Fibroblast of pulmonary artery (primary cell): ENCODE measurements at regions not wholly inside any gene's neighbourhood (a gene's known extent, or its start where the extent isn't known, plus 50 kb on each side); places are given as distances from the start of the nearest gene placed in this dataset.

Experiments used
- DNase-seq: peaks from one replicate; pipeline ENCODE4 v3.0.0-alpha.2; 2010; ENCODE audit warnings: low read depth
- H3K4me3 ChIP-seq: replicated peaks from 2 replicates; pipeline ENCODE4 v1.5.1; 2011; ENCODE audit warnings: low read depth, mild to moderate bottlenecking, control low read depth, low read length, moderate library complexity
- TF ChIP-seq, protein P1 (sequence below): IDR thresholded peaks from 2 replicates; pipeline ENCODE4 v1.5.1; 2011; ENCODE audit warnings: mild to moderate bottlenecking, control low read depth, low read length, inconsistent platforms; ENCODE audit errors: missing control alignments

DNA sequence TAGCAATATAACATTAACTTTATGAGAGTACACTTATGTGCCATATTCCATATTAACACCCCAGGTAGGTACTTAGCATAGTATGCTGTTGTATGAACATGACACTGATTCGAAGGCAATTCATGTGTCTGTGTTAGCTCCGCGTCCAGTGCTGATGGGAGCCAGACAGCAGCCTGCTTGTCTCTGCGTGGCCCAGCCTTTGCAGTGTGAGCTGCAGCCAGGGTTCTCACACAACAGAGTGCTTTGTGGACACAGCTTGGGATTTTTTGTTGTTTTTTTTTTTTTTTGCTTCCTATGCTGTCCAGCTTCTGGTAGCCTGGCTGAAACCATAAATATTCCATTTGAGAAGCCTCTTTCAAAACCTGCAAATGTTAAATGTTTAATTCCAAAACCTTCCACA lies 350.9 kb downstream of the SMOC2 start:
- no peak overlapping the region for H3K4me3 ChIP-seq
- no peak for DNase-seq
- TF ChIP-seq, protein P1, sequence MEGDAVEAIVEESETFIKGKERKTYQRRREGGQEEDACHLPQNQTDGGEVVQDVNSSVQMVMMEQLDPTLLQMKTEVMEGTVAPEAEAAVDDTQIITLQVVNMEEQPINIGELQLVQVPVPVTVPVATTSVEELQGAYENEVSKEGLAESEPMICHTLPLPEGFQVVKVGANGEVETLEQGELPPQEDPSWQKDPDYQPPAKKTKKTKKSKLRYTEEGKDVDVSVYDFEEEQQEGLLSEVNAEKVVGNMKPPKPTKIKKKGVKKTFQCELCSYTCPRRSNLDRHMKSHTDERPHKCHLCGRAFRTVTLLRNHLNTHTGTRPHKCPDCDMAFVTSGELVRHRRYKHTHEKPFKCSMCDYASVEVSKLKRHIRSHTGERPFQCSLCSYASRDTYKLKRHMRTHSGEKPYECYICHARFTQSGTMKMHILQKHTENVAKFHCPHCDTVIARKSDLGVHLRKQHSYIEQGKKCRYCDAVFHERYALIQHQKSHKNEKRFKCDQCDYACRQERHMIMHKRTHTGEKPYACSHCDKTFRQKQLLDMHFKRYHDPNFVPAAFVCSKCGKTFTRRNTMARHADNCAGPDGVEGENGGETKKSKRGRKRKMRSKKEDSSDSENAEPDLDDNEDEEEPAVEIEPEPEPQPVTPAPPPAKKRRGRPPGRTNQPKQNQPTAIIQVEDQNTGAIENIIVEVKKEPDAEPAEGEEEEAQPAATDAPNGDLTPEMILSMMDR = no peak

- TF ChIP-seq, protein P1 = no peak
- DNase-seq = no peak
- no peak overlapping the region for H3K4me3 ChIP-seq
Observed at GRCh38 chr6:168789699-168790098, 348.7 kb downstream of the SMOC2 start.

- TF ChIP-seq, protein P1 = no peak
- H3K4me3 ChIP-seq = no peak overlapping the region
- DNase-seq = no peak
Observed at GRCh38 chr6:168785720-168786511, 344.9 kb downstream of the SMOC2 start.

GRCh38 chr6:168784426-168784825 lies 343.4 kb downstream of the SMOC2 start:
- TF ChIP-seq, protein P1 = no peak
- H3K4me3 ChIP-seq = no peak overlapping the region
- no peak for DNase-seq

GRCh38 chr6:168783720-168784119 lies 342.7 kb downstream of the SMOC2 start:
- TF ChIP-seq, protein P1 = no peak
- H3K4me3 ChIP-seq = no peak overlapping the region
- DNase-seq = no peak

- TF ChIP-seq, protein P1 = no peak
- DNase-seq = no peak
- no peak overlapping the region for H3K4me3 ChIP-seq
Observed at GRCh38 chr6:168782187-168782751, 341.3 kb downstream of the SMOC2 start.
